ENCODE measurements at regions not wholly inside any gene's neighbourhood (a gene's known extent, or its start where the extent isn't known, plus 50 kb on each side); places are given as distances from the start of the nearest gene placed in this dataset.
"Not testable (repeated sequence)": the region's sequence is repeated elsewhere in the genome, so short reads cannot be mapped to it uniquely, and the experiment has no call there.

- Histone ChIP-seq H3K36me3 (ENCODE audit: control insufficient read depth, insufficient read depth, low read length) (no peaks in the 10 kb centered on the region), H3K9me3 (no peaks in the 10 kb centered on the region), H3K4me3 (ENCODE audit: low read depth, low read length) (no peak overlapping the region), H3K4me1 (no peaks in the 10 kb centered on the region), H3K27me3 (replicated peaks; ENCODE audit: control insufficient read depth, insufficient read depth, low read length) (no peaks in the 10 kb centered on the region)
- no peak for DNase-seq
- Mint-ChIP-seq H3K36me3 (ENCODE audit: insufficient read depth, unreplicated experiment) (no peaks in the 10 kb centered on the region), H3K4me1 (ENCODE audit: low read depth, unreplicated experiment) (no peaks in the 10 kb centered on the region), H3K9me3 (ENCODE audit: unreplicated experiment) (peaks cover 9% of the 10 kb centered on the region), H3K27me3 (ENCODE audit: insufficient read depth, unreplicated experiment) (no peaks in the 10 kb centered on the region), H3K27ac (ENCODE audit: unreplicated experiment) (no peak overlapping the region), H3K4me3 (ENCODE audit: unreplicated experiment) (no peak overlapping the region)
- ChIA-PET POLR2A (no interaction called here), CTCF (no interaction called here)
- no peak for TF ChIP-seq CTCF (IDR thresholded peaks at IDR 0.05; ENCODE audit: insufficient read depth in 1 of 2, low read depth in 1 of 2, low read length in 1 of 2, severe bottlenecking in 1 of 2, unreplicated experiment in 1 of 2)
- BruUV-seq (replicated peaks), result no TSS peak
- intact Hi-C loops (cut with micrococcal nuclease; ENCODE audit: unreplicated experiment), result no loop called here
Measured at GRCh38 chr2:228367356-228367755, 185.9 kb upstream of the SPHKAP start.

- BruUV-seq (replicated peaks), result no TSS peak
- no peaks in the 10 kb centered on the region for H3K9me3 ChIP-seq
- no peak overlapping the region for H3K4me3 ChIP-seq (ENCODE audit: low read depth, low read length)
- Mint-ChIP-seq H3K9me3 (ENCODE audit: unreplicated experiment) (no peaks in the 10 kb centered on the region), H3K27ac (ENCODE audit: unreplicated experiment) (no peak overlapping the region), H3K4me3 (ENCODE audit: unreplicated experiment) (no peak overlapping the region), H3K36me3 (ENCODE audit: insufficient read depth, unreplicated experiment) (no peaks in the 10 kb centered on the region), H3K4me1 (ENCODE audit: low read depth, unreplicated experiment) (no peaks in the 10 kb centered on the region), H3K27me3 (ENCODE audit: insufficient read depth, unreplicated experiment) (no peaks in the 10 kb centered on the region)
- POLR2A ChIA-PET, result no interaction called here
- no peaks in the 10 kb centered on the region for H3K27me3 ChIP-seq (replicated peaks; ENCODE audit: control insufficient read depth, insufficient read depth, low read length)
- no peak for DNase-seq
- intact Hi-C loops (cut with micrococcal nuclease; ENCODE audit: unreplicated experiment), result no loop called here
- CTCF ChIA-PET, result no interaction called here
- TF ChIP-seq CTCF (IDR thresholded peaks at IDR 0.05; ENCODE audit: insufficient read depth in 1 of 2, low read depth in 1 of 2, low read length in 1 of 2, severe bottlenecking in 1 of 2, unreplicated experiment in 1 of 2), result no peak
- H3K4me1 ChIP-seq, result no peaks in the 10 kb centered on the region
- H3K36me3 ChIP-seq (ENCODE audit: control insufficient read depth, insufficient read depth, low read length), result no peaks in the 10 kb centered on the region
Measured at GRCh38 chr2:228359473-228359872, 178.0 kb upstream of the SPHKAP start.

GRCh38 chr2:228355897-228356296, 174.4 kb upstream of the SPHKAP start:
- no peaks in the 10 kb centered on the region for H3K4me1 Mint-ChIP-seq (ENCODE audit: low read depth, unreplicated experiment)
- H3K27me3 ChIP-seq (replicated peaks; ENCODE audit: control insufficient read depth, insufficient read depth, low read length), result no peaks in the 10 kb centered on the region
- H3K4me3 ChIP-seq (ENCODE audit: low read depth, low read length), result no peak overlapping the region
- no peaks in the 10 kb centered on the region for H3K9me3 ChIP-seq
- ChIA-PET CTCF (no interaction called here), POLR2A (no interaction called here)
- no peaks in the 10 kb centered on the region for H3K36me3 Mint-ChIP-seq (ENCODE audit: insufficient read depth, unreplicated experiment)
- no peaks in the 10 kb centered on the region for H3K36me3 ChIP-seq (ENCODE audit: control insufficient read depth, insufficient read depth, low read length)
- TF ChIP-seq CTCF (IDR thresholded peaks at IDR 0.05; ENCODE audit: insufficient read depth in 1 of 2, low read depth in 1 of 2, low read length in 1 of 2, severe bottlenecking in 1 of 2, unreplicated experiment in 1 of 2), result no peak
- intact Hi-C loops (cut with micrococcal nuclease; ENCODE audit: unreplicated experiment), result no loop called here
- H3K4me1 ChIP-seq, result no peaks in the 10 kb centered on the region
- BruUV-seq (replicated peaks), result no TSS peak
- H3K27me3 Mint-ChIP-seq (ENCODE audit: insufficient read depth, unreplicated experiment), result no peaks in the 10 kb centered on the region
- no peak overlapping the region for H3K4me3 Mint-ChIP-seq (ENCODE audit: unreplicated experiment)
- no peak overlapping the region for H3K27ac Mint-ChIP-seq (ENCODE audit: unreplicated experiment)
- DNase-seq, result no peak
- no peaks in the 10 kb centered on the region for H3K9me3 Mint-ChIP-seq (ENCODE audit: unreplicated experiment)

GRCh38 chr2:228352980-228353379, 171.5 kb upstream of the SPHKAP start:
- H3K4me1 Mint-ChIP-seq (ENCODE audit: low read depth, unreplicated experiment); POLR2A ChIA-PET; H3K4me1 ChIP-seq; H3K36me3 Mint-ChIP-seq (ENCODE audit: insufficient read depth, unreplicated experiment); H3K4me3 Mint-ChIP-seq (ENCODE audit: unreplicated experiment); CTCF ChIA-PET; DNase-seq; H3K4me3 ChIP-seq (ENCODE audit: low read depth, low read length); BruUV-seq (replicated peaks); H3K36me3 ChIP-seq (ENCODE audit: control insufficient read depth, insufficient read depth, low read length); H3K9me3 ChIP-seq; H3K9me3 Mint-ChIP-seq (ENCODE audit: unreplicated experiment); H3K27me3 Mint-ChIP-seq (ENCODE audit: insufficient read depth, unreplicated experiment); intact Hi-C loops (cut with micrococcal nuclease; ENCODE audit: unreplicated experiment); H3K27ac Mint-ChIP-seq (ENCODE audit: unreplicated experiment); H3K27me3 ChIP-seq (replicated peaks; ENCODE audit: control insufficient read depth, insufficient read depth, low read length): not testable (repeated sequence)

Data from Caco-2 (cell line).